ENCODE measurements at regions not wholly inside any gene's neighbourhood (a gene's known extent, or its start where the extent isn't known, plus 50 kb on each side); places are given as distances from the start of the nearest gene placed in this dataset.

DNA sequence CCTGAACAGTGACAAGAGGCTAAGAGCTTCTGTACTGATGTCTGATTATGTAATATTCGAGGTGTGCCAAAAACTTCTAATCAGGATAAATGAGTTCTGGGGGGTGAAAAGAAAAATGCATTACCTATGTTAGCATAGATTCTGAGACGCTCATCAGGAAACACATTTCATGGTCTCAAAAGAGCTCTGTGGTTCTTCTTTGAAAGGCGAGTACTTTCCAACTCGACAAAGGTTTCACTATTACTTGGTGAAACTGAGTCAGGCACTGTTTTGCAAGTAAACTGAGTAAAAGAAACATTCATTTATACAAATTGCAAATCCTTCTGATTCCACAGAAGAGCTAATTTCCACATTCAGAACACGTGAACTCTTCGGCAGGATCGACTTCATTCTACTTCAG, 523.2 kb downstream of the GATA3 start:
- DNase-seq = no peak

DNA sequence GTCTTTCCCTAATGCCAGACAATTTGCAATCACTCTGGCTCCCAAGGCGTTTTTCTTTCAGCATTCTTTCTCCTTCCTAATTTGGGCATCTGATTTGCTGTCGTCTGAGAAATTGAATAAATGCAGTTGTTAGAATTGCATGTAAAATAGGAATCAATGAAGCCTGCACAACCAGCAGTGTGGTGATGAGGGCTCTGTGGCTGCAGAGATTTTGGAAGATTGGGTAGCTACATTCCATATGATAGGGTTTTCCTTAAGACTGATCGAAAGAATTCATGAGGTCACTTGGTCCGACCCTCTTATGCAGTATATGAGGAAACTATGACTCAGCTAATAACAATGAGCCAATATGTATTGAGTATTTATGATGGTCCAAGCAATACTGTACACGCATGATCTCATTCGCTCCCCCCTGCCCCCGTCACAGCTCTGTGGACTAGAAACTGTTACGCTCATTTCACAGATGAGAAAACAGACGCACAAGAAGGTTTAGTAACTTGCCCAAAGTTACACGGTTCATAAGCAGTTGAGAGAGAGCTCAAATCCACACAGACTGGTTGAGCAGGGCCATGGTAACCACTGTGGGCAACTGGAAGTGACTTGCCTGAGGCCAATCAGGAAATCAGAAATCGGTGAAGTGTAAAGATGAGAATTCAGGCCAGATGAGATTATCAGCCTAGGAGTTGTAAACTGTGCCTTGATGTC, 527.2 kb downstream of the GATA3 start:
- DNase-seq = no peak

DNA sequence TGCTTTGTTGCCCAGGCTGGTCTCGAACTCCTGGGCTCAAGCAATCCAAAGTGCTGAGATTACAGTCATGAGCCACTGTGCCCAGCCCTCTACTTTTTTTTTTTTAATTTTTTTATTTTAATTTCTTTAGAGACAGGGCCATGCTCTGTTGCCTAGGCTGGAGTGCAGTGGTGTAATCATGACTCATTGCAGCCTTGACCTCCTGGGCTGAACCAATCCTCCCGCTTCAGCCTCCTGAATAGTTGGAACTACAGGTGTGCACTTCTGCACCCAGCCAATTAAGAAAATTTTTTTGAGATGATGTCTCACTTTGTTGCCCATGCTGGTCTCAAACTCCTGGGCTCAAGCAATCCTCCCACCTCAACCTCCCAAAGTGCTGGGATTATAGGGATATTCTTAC, 528.6 kb downstream of the GATA3 start:
- no peak for DNase-seq

DNA sequence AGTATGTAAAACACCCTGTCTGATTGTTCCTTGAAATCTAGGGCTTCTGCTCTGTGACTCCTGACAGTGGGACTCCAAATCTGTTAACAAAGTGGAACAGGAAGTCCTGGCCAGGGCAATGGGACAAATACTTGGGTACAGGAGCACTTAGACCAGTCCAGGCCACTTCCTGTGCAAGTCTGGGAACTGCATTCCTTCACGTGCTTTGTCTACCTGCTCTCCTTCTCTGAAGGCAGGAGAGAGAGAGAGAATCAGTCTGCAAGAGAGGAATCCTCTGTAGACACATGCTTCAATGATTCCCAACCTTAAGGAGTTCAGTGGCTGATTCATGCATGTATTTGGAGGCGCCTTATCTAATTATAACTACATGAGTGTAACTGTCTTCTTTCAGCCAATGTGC, 530.2 kb downstream of the GATA3 start:
- DNase-seq = no peak

DNA sequence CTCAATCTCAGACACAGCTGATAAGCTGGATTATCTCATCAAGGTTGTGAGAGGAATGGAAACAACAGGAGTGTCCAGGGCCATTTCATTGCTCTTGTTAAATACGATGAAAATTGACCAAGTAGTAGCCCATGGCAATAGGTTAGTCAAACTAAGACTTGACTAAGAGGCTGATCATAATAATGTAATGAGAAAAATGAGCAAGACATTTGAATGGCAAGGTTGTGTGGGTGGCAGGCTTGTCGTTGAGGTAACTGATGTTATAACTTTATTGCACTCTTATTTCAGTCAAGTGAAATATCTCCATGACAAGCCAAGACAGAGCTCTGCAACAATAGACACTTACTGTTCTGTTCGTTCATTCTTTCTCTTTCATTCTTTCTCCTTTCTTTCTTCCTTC, 532.0 kb downstream of the GATA3 start:
- DNase-seq = no peak

DNA sequence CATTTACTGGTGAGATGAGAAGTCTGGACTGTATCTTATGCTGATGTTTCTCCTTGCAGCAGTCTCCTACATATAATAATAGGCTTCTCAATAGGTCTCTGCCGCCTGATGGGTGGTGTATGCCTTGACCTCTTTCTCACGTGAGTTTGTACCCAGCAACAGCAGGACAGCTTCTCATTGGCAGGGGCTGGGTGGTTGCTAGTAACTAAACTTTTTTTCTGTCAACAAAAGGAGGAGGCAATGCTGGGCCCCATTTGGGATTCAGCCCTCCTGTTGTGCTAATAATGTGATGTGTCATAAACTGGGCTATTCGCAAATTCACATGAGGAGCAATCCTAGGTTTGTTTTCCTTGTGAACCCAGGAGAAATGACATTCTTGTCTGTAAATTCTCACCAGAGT, 533.6 kb downstream of the GATA3 start:
- no peak for DNase-seq

DNA sequence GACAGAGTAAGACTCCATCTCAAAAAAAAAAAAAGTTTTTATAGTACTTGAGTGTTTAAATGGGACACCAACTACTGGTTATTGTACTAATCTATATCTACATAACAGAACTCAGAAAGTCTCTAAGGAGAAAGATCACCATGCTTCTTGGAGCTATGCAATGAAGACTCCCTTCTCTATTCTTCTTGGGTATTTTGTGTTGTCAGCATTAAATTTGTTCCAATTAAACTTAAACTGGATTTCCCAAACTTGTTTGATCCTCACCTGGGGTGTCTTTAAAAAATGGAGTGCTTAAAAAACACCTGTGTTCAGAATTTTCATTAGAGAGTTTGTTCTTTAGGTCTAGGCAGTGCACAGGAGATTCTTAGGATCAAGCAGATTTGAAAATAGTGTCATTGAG, 536.0 kb downstream of the GATA3 start:
- DNase-seq = no peak

DNA sequence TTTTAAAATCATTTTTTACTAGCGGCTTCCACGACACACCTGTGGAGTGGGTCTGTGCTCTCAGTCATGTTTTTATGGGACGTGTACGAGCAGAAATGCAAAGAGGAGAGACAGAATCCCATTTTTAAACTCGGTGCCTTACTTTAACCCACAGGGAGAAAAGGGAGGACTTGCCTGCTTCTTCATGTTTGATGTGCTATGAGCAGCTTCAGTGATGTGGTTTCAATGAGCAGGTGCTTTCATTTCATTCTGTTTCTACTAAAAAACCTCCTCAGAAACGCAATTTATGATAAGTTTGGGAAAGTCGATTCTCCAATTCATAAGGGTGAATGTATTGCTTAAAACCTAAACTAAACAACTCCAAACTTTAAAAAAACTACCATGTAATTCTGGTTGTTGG, 537.2 kb downstream of the GATA3 start:
- DNase-seq = no peak

DNA sequence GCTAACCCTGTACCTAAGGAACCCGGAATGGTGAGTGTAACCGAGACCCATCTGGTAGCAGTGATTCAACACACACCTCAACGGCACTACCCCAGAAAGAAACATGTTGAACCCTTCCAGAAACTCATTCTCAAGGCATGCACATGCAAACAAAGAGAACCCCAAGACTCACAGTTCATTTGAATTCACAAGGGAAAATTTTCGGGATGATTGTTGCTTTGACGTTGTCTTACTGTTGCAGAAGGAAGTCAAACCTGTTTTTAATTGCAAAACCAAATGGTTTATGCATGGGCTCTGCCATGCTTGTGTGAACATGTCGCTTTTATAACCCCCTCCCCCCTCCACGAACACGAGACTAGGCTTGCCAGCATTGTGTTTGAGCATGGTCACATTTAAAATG, 539.7 kb downstream of the GATA3 start:
- no peak for DNase-seq

DNA sequence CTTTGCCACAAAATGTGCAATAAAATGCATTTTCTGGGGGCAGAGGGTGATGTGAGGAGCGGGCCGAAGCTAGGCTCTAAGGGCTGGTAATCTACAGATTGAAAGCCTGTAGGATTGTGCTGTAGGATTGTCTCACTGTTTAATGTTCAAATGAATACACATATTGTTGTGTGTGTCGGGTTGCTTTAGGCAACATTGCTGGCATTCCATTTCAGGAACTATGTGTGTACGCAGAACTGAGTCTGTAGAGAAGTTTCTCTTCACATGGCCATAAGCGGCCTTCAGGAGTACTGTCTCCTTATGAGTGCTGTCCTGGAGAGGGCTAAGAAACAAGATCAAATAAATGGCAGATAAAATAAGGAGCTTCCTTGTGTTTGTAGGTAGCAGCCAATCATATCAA, 540.2 kb downstream of the GATA3 start:
- no peak for DNase-seq

DNA sequence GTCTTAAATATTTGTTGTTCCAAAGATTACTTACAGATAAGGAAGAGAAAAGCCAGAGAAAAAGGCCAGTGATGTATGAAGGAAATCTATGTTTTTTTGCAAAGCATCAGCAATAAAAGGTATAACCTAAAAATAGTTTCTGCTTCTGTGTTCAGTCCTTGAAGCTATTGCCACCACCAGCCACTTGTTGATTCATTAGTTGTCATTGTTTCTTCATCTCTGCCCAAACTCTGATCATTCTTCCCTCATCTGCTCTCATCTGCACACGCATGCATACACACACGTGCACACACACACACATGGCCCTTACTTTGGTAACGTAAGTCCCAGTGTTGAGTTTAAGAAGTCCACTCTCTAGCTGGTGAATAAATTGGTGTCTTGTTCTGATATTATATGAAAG, 540.7 kb downstream of the GATA3 start:
- no peak for DNase-seq

DNA sequence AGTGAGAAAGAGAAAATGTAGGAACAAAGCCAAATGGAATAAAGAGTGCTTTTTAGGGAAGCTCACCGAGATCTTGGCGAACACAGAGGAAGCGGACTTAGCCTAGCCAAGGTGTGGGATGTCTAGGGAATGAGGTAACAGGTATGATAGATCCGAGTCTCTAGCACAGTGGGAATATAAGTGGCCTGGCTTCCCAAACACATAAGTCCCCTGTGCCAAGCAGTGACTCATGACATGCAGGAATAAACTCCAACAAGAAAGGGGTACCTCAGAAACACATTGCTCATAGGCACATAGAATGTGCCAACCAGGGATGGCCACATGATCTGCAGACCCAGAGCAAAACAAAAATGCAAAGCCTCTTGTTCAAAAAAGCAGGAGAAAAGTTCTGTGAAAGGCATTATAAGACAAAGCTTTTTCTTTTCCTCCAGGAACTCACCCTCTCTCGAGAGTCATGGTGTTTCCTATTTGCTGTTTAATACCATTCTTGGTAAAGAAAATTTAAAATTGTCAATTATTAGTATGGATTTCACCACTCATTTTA, 542.5 kb downstream of the GATA3 start:
- DNase-seq = no peak

DNA sequence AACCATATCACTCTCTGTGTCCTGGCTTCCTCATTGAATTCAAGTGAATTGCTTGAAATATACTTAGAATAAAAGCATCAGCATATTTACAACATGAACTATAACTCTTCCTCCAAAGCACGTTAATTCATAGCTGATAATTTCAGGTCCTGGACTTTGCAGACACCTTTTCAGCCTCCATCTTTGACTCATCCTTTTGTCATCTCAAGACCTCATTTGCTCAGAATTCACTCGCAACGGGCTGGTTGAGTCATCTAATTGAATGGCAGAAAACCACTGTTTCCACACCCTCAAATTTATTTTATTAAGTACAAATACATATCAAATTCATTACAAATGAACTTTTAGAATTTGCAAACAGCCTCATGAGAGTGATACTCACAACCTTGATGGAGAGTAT, 545.7 kb downstream of the GATA3 start:
- no peak for DNase-seq

DNA sequence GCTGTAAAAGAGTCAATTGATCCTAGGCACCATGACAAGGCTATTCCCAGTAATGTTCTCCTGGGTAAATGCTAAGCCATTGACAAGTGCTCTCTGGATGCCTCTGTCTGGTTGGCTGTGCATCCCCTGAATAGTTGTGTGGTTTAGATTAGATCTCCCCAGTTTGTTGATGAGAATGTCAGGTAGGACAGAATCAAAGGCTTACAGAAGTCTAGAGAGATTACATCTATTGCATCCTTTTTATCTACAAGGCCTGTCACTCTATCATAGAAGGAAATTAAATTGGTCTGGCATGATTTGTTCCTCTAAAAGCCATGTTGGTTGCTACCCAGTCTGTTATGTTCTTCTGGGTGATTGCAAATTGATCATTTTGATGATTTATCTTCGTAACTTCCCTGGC, 548.3 kb downstream of the GATA3 start:
- no peak for DNase-seq

DNA sequence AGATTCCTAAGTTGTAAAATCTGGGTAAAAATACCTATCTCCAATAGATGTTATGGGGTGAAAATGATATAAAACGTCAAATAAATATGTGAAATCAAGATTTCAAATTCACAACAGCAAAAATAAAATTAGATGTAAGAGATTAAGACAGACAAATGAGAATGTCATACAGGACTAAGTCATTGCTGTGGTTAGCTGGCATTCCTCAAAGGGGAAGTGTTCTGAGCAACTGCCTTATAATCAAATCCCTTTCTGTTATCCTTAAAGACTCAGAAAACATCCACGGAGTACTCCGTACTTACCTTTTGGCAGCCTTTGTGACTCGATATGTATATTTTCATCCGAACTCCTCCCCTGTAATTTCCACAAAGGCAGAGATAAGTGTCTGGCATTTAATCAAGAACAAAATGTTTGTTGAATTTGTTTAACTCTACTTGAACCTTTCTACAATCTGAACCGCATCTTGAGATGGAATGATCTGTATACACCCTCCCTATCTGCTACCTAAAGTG, 559.6 kb downstream of the GATA3 start:
- DNase-seq = no peak

DNA sequence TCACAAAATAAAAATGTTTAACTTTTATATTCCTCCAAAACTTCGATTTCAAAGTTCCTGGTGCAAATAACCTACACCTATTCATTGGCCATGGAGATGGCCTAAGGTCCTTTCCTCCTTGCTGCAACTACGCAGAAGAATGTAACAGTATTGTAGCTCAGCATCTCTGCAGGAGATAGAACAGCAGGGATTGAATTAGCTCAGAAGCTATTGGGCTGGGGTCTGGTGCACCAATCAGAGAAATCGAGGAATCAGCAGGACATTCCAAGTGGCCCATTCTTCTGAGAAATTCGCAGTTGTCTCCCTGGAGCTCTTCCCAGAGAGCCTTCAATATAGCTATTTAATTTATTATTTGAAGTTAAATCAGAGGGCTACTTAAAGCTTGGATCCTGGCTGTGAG, 560.6 kb downstream of the GATA3 start:
- DNase-seq = no peak

DNA sequence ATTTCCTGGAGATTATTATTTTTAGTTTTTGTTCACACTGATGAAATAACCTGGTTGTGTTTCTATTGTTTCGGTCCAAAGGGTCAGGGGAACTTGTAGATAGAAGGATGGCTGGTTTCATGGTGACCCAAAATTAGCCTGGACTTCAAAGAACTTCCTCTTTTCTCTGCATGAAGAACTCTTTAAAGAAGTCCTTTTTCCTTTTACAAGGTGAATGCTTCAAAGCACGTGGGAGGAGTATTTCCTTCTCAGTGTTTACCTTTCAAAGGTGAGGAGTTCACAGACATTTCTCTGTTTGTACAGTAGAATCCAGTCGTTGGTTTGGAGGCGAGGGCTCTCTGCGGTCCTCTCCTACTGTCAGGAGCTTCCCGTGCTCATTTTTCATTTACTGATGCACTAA, 561.7 kb downstream of the GATA3 start:
- DNase-seq = no peak

DNA sequence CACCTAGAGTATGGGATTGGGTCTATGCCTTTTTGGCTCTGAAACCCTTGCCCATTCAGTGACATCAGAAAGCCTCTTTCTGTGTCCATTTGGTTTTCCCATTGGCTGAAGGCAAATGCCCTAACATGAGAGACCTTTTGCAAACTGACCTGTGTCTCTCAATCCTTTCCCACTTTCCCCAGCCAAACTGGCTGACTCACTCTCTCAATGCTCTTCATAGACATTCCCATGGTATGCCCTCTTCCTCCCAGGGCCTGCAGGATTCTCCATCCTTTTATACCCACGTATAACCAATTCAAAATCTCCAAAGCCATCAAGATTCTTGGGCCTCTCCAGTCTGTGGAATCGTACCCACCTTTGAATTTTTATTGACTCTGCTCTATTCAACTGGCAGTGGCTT, 563.3 kb downstream of the GATA3 start:
- DNase-seq = no peak

DNA sequence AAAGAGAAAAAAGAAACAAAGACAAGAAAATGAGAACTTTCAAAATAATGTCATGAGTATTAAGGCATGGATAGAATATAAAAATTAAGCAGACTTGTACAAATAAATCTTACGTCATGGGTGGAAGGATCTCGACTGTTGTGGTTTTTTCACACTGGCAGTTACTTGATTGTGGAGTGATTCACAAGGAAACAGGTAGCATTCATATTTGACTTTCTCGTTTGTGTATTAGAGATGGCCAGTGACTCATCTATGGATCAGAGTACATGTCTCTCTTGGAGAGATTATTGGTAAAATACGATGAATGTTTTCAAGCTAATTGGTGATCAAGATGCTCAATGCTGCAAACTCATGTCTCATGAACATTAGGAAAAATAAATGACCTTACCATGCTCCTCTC, 564.3 kb downstream of the GATA3 start:
- no peak for DNase-seq

DNA sequence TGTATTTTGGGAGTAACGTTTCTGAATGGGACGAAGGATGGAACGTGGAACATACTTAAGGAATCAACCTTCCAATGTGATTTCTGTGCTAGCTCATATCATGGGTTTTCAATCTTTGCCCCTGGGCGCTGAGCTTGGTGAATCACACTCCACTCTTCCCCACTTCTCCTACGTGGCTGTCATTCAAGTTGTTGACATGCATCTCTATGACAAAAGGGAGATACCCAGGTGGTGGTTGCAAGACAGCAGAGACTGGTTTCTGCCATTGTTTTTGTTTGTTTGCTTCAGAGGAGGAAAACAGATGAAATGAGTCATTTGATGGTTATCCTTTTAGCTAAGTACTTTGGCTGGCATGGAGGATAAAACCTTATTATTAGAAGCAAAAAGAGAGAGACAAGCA, 573.9 kb downstream of the GATA3 start:
- no peak for DNase-seq

DNA sequence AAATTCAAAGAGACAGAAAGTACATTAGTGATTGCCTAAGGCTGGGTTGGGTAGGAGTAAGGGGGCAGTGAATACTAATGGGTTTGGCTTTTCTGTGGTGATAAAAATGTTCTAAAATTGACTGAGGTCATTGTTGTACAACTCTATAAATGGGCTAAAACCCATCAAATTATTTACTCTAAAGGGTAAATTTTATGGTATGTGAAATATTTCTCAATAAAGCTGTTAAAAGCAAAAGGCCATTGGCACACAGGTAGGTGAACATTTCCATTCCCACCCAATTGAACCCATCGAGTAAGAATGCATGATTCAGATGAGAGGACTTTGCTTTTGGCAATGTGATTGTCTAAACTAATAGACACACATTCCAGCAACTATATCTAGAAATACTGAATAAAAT, 579.4 kb downstream of the GATA3 start:
- DNase-seq = no peak

DNA sequence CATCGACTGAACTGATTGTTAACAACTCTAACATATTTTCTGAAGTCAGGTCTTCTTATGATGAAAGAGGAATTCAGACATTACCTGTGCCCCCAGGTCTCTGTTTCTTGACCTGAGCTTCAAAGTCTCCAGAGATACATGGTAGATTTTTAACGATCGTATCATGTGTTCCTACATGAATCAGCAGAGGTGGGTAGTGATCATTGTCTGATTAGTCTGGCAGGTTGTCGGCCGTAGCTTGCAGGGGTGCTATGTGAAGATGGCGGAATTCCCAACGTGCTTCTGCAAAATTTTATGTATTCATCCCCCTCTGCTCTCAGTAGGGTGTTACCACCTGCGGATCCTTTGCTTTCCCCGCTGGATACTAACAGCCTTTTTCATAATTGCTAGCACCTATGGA, 581.9 kb downstream of the GATA3 start:
- DNase-seq = no peak

DNA sequence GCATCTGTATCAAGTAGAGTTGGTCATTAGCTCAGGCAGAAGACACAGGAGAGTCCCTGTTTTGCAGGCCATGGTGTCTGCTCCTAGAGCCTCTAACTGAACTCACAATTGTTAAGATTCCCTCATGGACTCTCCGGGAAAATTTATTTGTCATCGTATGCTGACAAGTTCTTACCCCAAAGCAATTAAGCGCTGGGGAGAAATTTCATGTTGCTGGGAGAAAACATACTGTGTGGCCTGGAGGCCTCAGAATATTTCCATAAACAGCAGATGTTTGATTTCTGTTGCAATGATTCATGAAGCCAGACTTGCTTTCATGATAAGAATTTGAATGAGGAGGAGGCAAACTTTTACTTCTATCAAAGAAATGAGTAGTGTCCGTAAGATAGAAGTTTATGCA, 583.2 kb downstream of the GATA3 start:
- no peak for DNase-seq

DNA sequence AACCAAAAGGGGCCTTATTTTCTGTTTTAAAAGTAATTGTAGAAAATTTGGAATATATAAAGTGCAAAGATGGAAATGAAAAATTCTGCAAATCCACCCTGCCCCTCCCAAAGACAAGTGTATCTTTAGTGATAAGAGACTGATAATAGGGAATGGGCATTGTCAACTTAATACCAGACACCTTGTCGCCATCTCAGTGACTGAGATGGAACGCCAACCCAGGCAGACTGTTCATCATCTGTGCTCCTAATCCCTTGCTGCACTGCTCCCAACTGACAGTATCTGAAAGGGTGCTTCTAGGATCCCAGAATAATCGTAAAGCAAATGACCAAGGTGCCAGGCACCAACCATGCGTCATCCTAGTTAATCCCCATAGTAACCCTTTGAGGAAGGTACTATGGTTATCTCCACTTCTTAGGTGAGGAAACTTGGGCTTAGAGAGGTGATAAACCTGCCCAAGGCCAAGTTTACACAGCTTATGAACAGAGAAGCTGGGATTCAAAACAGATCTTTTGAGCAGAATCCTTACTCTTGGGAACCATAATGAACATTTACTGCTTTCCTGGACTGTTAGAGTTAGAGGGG, 583.7 kb downstream of the GATA3 start:
- DNase-seq = no peak

Data from NCI-H2171 treated with DMSO at 0.1 percent for 48 hours (cell line).